ENCODE measurements at regions not wholly inside any gene's neighbourhood (a gene's known extent, or its start where the extent isn't known, plus 50 kb on each side); places are given as distances from the start of the nearest gene placed in this dataset.

- H3K27me3 ChIP-seq (ENCODE audit: control insufficient read depth in 5 of 5, insufficient read depth in 4 of 5, low read length in 5 of 5), result peaks cover 7 to 33% (median 14%) of the 10 kb centered on the region in 5 donors
- H3K27ac ChIP-seq (ENCODE audit: low read depth, low read length), result no peak overlapping the region
- no peaks in the 10 kb centered on the region for H3K36me3 ChIP-seq (ENCODE audit: control insufficient read depth in 5 of 5, insufficient read depth in 5 of 5, low read length in 5 of 5)
- no peak overlapping the region for H3K9ac ChIP-seq (ENCODE audit: low read length in 5 of 5)
- H3K4me1 ChIP-seq (ENCODE audit: control insufficient read depth in 5 of 5, insufficient read depth in 5 of 5, low read length in 5 of 5), result peaks cover 0 to 7% (median 0%) of the 10 kb centered on the region in 5 donors
- H3K9me3 ChIP-seq (ENCODE audit: control insufficient read depth in 5 of 5, low read length in 5 of 5), result no peaks in the 10 kb centered on the region
- H3K4me3 ChIP-seq (ENCODE audit: low read depth in 1 of 5, low read length in 5 of 5), result no peak overlapping the region
These were observed 140.3 kb downstream of the FOXD2 start for GRCh38 chr1:47578026-47578720.

- peaks cover 0 to 7% (median 0%) of the 10 kb centered on the region in 5 donors for H3K4me1 ChIP-seq (ENCODE audit: control insufficient read depth in 5 of 5, insufficient read depth in 5 of 5, low read length in 5 of 5)
- no peaks in the 10 kb centered on the region for H3K9me3 ChIP-seq (ENCODE audit: control insufficient read depth in 5 of 5, low read length in 5 of 5)
- H3K27ac ChIP-seq (ENCODE audit: low read depth, low read length), result no peak overlapping the region
- peaks cover 7 to 33% (median 16%) of the 10 kb centered on the region in 5 donors for H3K27me3 ChIP-seq (ENCODE audit: control insufficient read depth in 5 of 5, insufficient read depth in 4 of 5, low read length in 5 of 5)
- no peak overlapping the region for H3K9ac ChIP-seq (ENCODE audit: low read length in 5 of 5)
- H3K36me3 ChIP-seq (ENCODE audit: control insufficient read depth in 5 of 5, insufficient read depth in 5 of 5, low read length in 5 of 5), result no peaks in the 10 kb centered on the region
- no peak overlapping the region for H3K4me3 ChIP-seq (ENCODE audit: low read depth in 1 of 5, low read length in 5 of 5)
These were observed 141.0 kb downstream of the FOXD2 start for GRCh38 chr1:47578721-47579419.

- H3K27me3 ChIP-seq (ENCODE audit: control insufficient read depth in 5 of 5, insufficient read depth in 4 of 5, low read length in 5 of 5), result peaks cover 7 to 36% (median 16%) of the 10 kb centered on the region in 5 donors
- no peak overlapping the region for H3K9ac ChIP-seq (ENCODE audit: low read length in 5 of 5)
- H3K36me3 ChIP-seq (ENCODE audit: control insufficient read depth in 5 of 5, insufficient read depth in 5 of 5, low read length in 5 of 5), result no peaks in the 10 kb centered on the region
These were observed 142.0 kb downstream of the FOXD2 start for GRCh38 chr1:47579809-47580208.

GRCh38 chr1:47580451-47580995 lies 142.7 kb downstream of the FOXD2 start:
- Histone ChIP-seq H3K27ac (ENCODE audit: low read depth, low read length) (no peak overlapping the region), H3K9ac (ENCODE audit: low read length in 5 of 5) (no peak overlapping the region), H3K4me1 (ENCODE audit: control insufficient read depth in 5 of 5, insufficient read depth in 5 of 5, low read length in 5 of 5) (peaks cover 0 to 7% (median 0%) of the 10 kb centered on the region in 5 donors), H3K27me3 (ENCODE audit: control insufficient read depth in 5 of 5, insufficient read depth in 4 of 5, low read length in 5 of 5) (peaks cover 7 to 32% (median 18%) of the 10 kb centered on the region in 5 donors), H3K9me3 (ENCODE audit: control insufficient read depth in 5 of 5, low read length in 5 of 5) (no peaks in the 10 kb centered on the region), H3K4me3 (ENCODE audit: low read depth in 1 of 5, low read length in 5 of 5) (no peak overlapping the region), H3K36me3 (ENCODE audit: control insufficient read depth in 5 of 5, insufficient read depth in 5 of 5, low read length in 5 of 5) (no peaks in the 10 kb centered on the region)

More at GRCh38 chr1:47579809-47580208, 142.0 kb downstream of the FOXD2 start:
- Histone ChIP-seq H3K27ac (ENCODE audit: low read depth, low read length) (no peak overlapping the region), H3K9me3 (ENCODE audit: control insufficient read depth in 5 of 5, low read length in 5 of 5) (no peaks in the 10 kb centered on the region), H3K4me1 (ENCODE audit: control insufficient read depth in 5 of 5, insufficient read depth in 5 of 5, low read length in 5 of 5) (peaks cover 0 to 7% (median 0%) of the 10 kb centered on the region in 5 donors), H3K4me3 (ENCODE audit: low read depth in 1 of 5, low read length in 5 of 5) (no peak overlapping the region)

GRCh38 chr1:47582891-47583608 lies 145.2 kb downstream of the FOXD2 start:
- Histone ChIP-seq H3K36me3 (ENCODE audit: control insufficient read depth in 5 of 5, insufficient read depth in 5 of 5, low read length in 5 of 5) (no peaks in the 10 kb centered on the region), H3K27ac (ENCODE audit: low read depth, low read length) (no peak overlapping the region), H3K9ac (ENCODE audit: low read length in 5 of 5) (no peak overlapping the region), H3K9me3 (ENCODE audit: control insufficient read depth in 5 of 5, low read length in 5 of 5) (no peaks in the 10 kb centered on the region), H3K4me1 (ENCODE audit: control insufficient read depth in 5 of 5, insufficient read depth in 5 of 5, low read length in 5 of 5) (peaks cover 0 to 11% (median 0%) of the 10 kb centered on the region in 5 donors), H3K4me3 (ENCODE audit: low read depth in 1 of 5, low read length in 5 of 5) (no peak overlapping the region), H3K27me3 (ENCODE audit: control insufficient read depth in 5 of 5, insufficient read depth in 4 of 5, low read length in 5 of 5) (peaks cover 0 to 25% (median 15%) of the 10 kb centered on the region in 5 donors)

- Histone ChIP-seq H3K27me3 (ENCODE audit: control insufficient read depth in 5 of 5, insufficient read depth in 4 of 5, low read length in 5 of 5) (peaks cover 0 to 20% (median 13%) of the 10 kb centered on the region in 5 donors), H3K4me1 (ENCODE audit: control insufficient read depth in 5 of 5, insufficient read depth in 5 of 5, low read length in 5 of 5) (peaks cover 0 to 12% (median 2%) of the 10 kb centered on the region in 5 donors), H3K9ac (ENCODE audit: low read length in 5 of 5) (no peak overlapping the region), H3K4me3 (ENCODE audit: low read depth in 1 of 5, low read length in 5 of 5) (no peak overlapping the region), H3K36me3 (ENCODE audit: control insufficient read depth in 5 of 5, insufficient read depth in 5 of 5, low read length in 5 of 5) (no peaks in the 10 kb centered on the region), H3K9me3 (ENCODE audit: control insufficient read depth in 5 of 5, low read length in 5 of 5) (no peaks in the 10 kb centered on the region), H3K27ac (ENCODE audit: low read depth, low read length) (no peak overlapping the region)
These were observed 146.4 kb downstream of the FOXD2 start for GRCh38 chr1:47584249-47584648.

- peaks cover 0 to 18% (median 7%) of the 10 kb centered on the region in 5 donors for H3K27me3 ChIP-seq (ENCODE audit: control insufficient read depth in 5 of 5, insufficient read depth in 4 of 5, low read length in 5 of 5)
- no peaks in the 10 kb centered on the region for H3K36me3 ChIP-seq (ENCODE audit: control insufficient read depth in 5 of 5, insufficient read depth in 5 of 5, low read length in 5 of 5)
- H3K4me1 ChIP-seq (ENCODE audit: control insufficient read depth in 5 of 5, insufficient read depth in 5 of 5, low read length in 5 of 5), result peaks cover 0 to 10% (median 2%) of the 10 kb centered on the region in 5 donors
These were observed 147.5 kb downstream of the FOXD2 start for GRCh38 chr1:47585141-47585902.

GRCh38 chr1:47587891-47588582 lies 150.2 kb downstream of the FOXD2 start:
- H3K27me3 ChIP-seq (ENCODE audit: control insufficient read depth in 5 of 5, insufficient read depth in 4 of 5, low read length in 5 of 5), result peaks cover 0 to 32% (median 20%) of the 10 kb centered on the region in 5 donors
- H3K36me3 ChIP-seq (ENCODE audit: control insufficient read depth in 5 of 5, insufficient read depth in 5 of 5, low read length in 5 of 5), result no peaks in the 10 kb centered on the region
- no peaks in the 10 kb centered on the region for H3K9me3 ChIP-seq (ENCODE audit: control insufficient read depth in 5 of 5, low read length in 5 of 5)
- H3K27ac ChIP-seq (ENCODE audit: low read depth, low read length), result no peak overlapping the region
- no peak overlapping the region for H3K4me3 ChIP-seq (ENCODE audit: low read depth in 1 of 5, low read length in 5 of 5)
- peaks cover 0 to 12% (median 3%) of the 10 kb centered on the region in 5 donors for H3K4me1 ChIP-seq (ENCODE audit: control insufficient read depth in 5 of 5, insufficient read depth in 5 of 5, low read length in 5 of 5)
- no peak overlapping the region for H3K9ac ChIP-seq (ENCODE audit: low read length in 5 of 5)

More at GRCh38 chr1:47585141-47585902, 147.5 kb downstream of the FOXD2 start:
- no peak overlapping the region for H3K4me3 ChIP-seq (ENCODE audit: low read depth in 1 of 5, low read length in 5 of 5)
- no peak overlapping the region for H3K27ac ChIP-seq (ENCODE audit: low read depth, low read length)
- no peaks in the 10 kb centered on the region for H3K9me3 ChIP-seq (ENCODE audit: control insufficient read depth in 5 of 5, low read length in 5 of 5)
- H3K9ac ChIP-seq (ENCODE audit: low read length in 5 of 5), result no peak overlapping the region

All from subcutaneous abdominal adipose tissue (tissue), 5 donors.